ENCODE measurements at regions not wholly inside any gene's neighbourhood (a gene's known extent, or its start where the extent isn't known, plus 50 kb on each side); places are given as distances from the start of the nearest gene placed in this dataset.

- peak overlapping the region; percentile 18; the same call in 1 of the 2 replicates for H3K4me2 ChIP-seq (ENCODE audit: low read length)
- H3K27ac ChIP-seq (ENCODE audit: low read length): no peak overlapping the region
- H3K9ac ChIP-seq (ENCODE audit: low read length): no peak overlapping the region
- H4K20me1 ChIP-seq (ENCODE audit: insufficient read depth, low read length): no peaks in the 10 kb centered on the region
- no peak overlapping the region for H3K4me3 ChIP-seq (ENCODE audit: low read length)
- H3K27me3 ChIP-seq (ENCODE audit: low read depth, low read length): no peaks in the 10 kb centered on the region
- H3K4me1 ChIP-seq (ENCODE audit: low read length): peaks cover 10% of the 10 kb centered on the region
- H3K9me3 ChIP-seq (ENCODE audit: insufficient read depth, low read length): no peaks in the 10 kb centered on the region
- H2AFZ ChIP-seq (ENCODE audit: low read depth, low read length): peak overlapping the region; percentile 22; the same call in 1 of the 2 replicates
- no peaks in the 10 kb centered on the region for H3K79me2 ChIP-seq (ENCODE audit: low read length)
- no peak for TF ChIP-seq CTCF (IDR thresholded peaks at IDR 0.05; ENCODE audit: low read depth, low read length)
- no peak for TF ChIP-seq EZH2phosphoT487 (IDR thresholded peaks at IDR 0.05; ENCODE audit: low read depth)
- H3K36me3 ChIP-seq (replicated peaks; ENCODE audit: low read depth, low read length): no peaks in the 10 kb centered on the region
Observed at GRCh38 chr13:90800082-90800746, 547.3 kb upstream of the MIR17HG start.

GRCh38 chr13:90801621-90802020 lies 545.9 kb upstream of the MIR17HG start:
- no peaks in the 10 kb centered on the region for H3K9me3 ChIP-seq (ENCODE audit: insufficient read depth, low read length)
- no peaks in the 10 kb centered on the region for H3K79me2 ChIP-seq (ENCODE audit: low read length)
- peaks cover 10% of the 10 kb centered on the region for H3K4me1 ChIP-seq (ENCODE audit: low read length)
- H3K27ac ChIP-seq (ENCODE audit: low read length): no peak overlapping the region
- TF ChIP-seq EZH2phosphoT487 (IDR thresholded peaks at IDR 0.05; ENCODE audit: low read depth) (no peak), CTCF (IDR thresholded peaks at IDR 0.05; ENCODE audit: low read depth, low read length) (no peak)
- no peak overlapping the region for H3K9ac ChIP-seq (ENCODE audit: low read length)
- H2AFZ ChIP-seq (ENCODE audit: low read depth, low read length): no peak overlapping the region
- no peaks in the 10 kb centered on the region for H3K36me3 ChIP-seq (replicated peaks; ENCODE audit: low read depth, low read length)
- H3K27me3 ChIP-seq (ENCODE audit: low read depth, low read length): no peaks in the 10 kb centered on the region
- H3K4me2 ChIP-seq (ENCODE audit: low read length): no peak overlapping the region
- H4K20me1 ChIP-seq (ENCODE audit: insufficient read depth, low read length): no peaks in the 10 kb centered on the region
- H3K4me3 ChIP-seq (ENCODE audit: low read length): no peak overlapping the region

- Histone ChIP-seq H3K4me3 (ENCODE audit: low read length) (no peak overlapping the region), H3K27me3 (ENCODE audit: low read depth, low read length) (no peaks in the 10 kb centered on the region), H3K9ac (ENCODE audit: low read length) (no peak overlapping the region), H3K79me2 (ENCODE audit: low read length) (no peaks in the 10 kb centered on the region), H3K36me3 (replicated peaks; ENCODE audit: low read depth, low read length) (no peaks in the 10 kb centered on the region), H3K9me3 (ENCODE audit: insufficient read depth, low read length) (no peaks in the 10 kb centered on the region), H2AFZ (ENCODE audit: low read depth, low read length) (no peak overlapping the region), H3K4me1 (ENCODE audit: low read length) (peaks cover 10% of the 10 kb centered on the region), H4K20me1 (ENCODE audit: insufficient read depth, low read length) (no peaks in the 10 kb centered on the region), H3K4me2 (ENCODE audit: low read length) (no peak overlapping the region), H3K27ac (ENCODE audit: low read length) (no peak overlapping the region)
- TF ChIP-seq CTCF (IDR thresholded peaks at IDR 0.05; ENCODE audit: low read depth, low read length): no peak
- no peak for TF ChIP-seq EZH2phosphoT487 (IDR thresholded peaks at IDR 0.05; ENCODE audit: low read depth)
Observed at GRCh38 chr13:90803210-90803609, 544.3 kb upstream of the MIR17HG start.

GRCh38 chr13:90806016-90806615 lies 541.4 kb upstream of the MIR17HG start:
- H3K27ac ChIP-seq (ENCODE audit: low read length): no peak overlapping the region
- no peak overlapping the region for H2AFZ ChIP-seq (ENCODE audit: low read depth, low read length)
- no peaks in the 10 kb centered on the region for H3K4me1 ChIP-seq (ENCODE audit: low read length)

More at GRCh38 chr13:90806016-90806615, 541.4 kb upstream of the MIR17HG start:
- Histone ChIP-seq H3K4me3 (ENCODE audit: low read length) (no peak overlapping the region), H3K36me3 (replicated peaks; ENCODE audit: low read depth, low read length) (no peaks in the 10 kb centered on the region), H3K9me3 (ENCODE audit: insufficient read depth, low read length) (no peaks in the 10 kb centered on the region), H3K79me2 (ENCODE audit: low read length) (no peaks in the 10 kb centered on the region), H3K4me2 (ENCODE audit: low read length) (no peak overlapping the region), H3K9ac (ENCODE audit: low read length) (no peak overlapping the region), H4K20me1 (ENCODE audit: insufficient read depth, low read length) (no peaks in the 10 kb centered on the region), H3K27me3 (ENCODE audit: low read depth, low read length) (no peaks in the 10 kb centered on the region)
- TF ChIP-seq CTCF (IDR thresholded peaks at IDR 0.05; ENCODE audit: low read depth, low read length): no peak
- no peak for TF ChIP-seq EZH2phosphoT487 (IDR thresholded peaks at IDR 0.05; ENCODE audit: low read depth)

Data from OCI-LY3 (cell line).